ENCODE measurements at regions not wholly inside any gene's neighbourhood (a gene's known extent, or its start where the extent isn't known, plus 50 kb on each side); places are given as distances from the start of the nearest gene placed in this dataset.

GRCh38 chr14:25103271-25103670 is 53.3 kb upstream of the STXBP6 start:
- no peak for DNase-seq

- DNase-seq: no peak
These were observed 52.8 kb upstream of the STXBP6 start for GRCh38 chr14:25102788-25103187.

- no peak for DNase-seq
These were observed 51.3 kb upstream of the STXBP6 start for GRCh38 chr14:25101276-25101675.

Measured in anterior cingulate cortex (tissue), 58 donors.